H1 (cell line): ENCODE measurements at regions not wholly inside any gene's neighbourhood (a gene's known extent, or its start where the extent isn't known, plus 50 kb on each side); places are given as distances from the start of the nearest gene placed in this dataset.

Experiments
- CTCF ChIA-PET: fragments of 300-600 bp; sonication (Branson Sonifier 250); formaldehyde crosslinking; loops from one replicate; lab custom pipeline; 2021; ENCODE audit not compliant: partially characterized antibody; lab: Charles Lee
- POLR2A ChIA-PET: fragments of 300-600 bp; sonication (Branson Sonifier 250); formaldehyde crosslinking; loops from one replicate; lab custom pipeline; 2021; ENCODE audit warnings: inconsistent platforms; ENCODE audit not compliant: partially characterized antibody; lab: Charles Lee
- DNase-seq, 2 experiments: peaks; one replicate each; pipeline versions ENCODE4 v3.0.0 to v3.0.0-alpha.2; 2010 to 2022; ENCODE audit warnings: low spot score in 2 of 2, low read depth in 1 of 2, mixed read lengths in 1 of 2
- FAIRE-seq: peaks from 2 replicates; lab custom pipeline; 2011; peaks lifted over from hg19 to GRCh38; lab: Jason Lieb, UNC
- H2AFZ ChIP-seq: 2 replicates; pipeline ENCODE4 v1.8.1; 2012; ENCODE audit warnings: low read length, inconsistent platforms
- H2AK5ac ChIP-seq: 2 replicates; pipeline ENCODE4 v1.6.1; 2013; ENCODE audit warnings: low read depth, low read length
- H2BK120ac ChIP-seq: replicated peaks from 2 replicates; pipeline ENCODE3; 2013; ENCODE audit warnings: low read depth, low read length, inconsistent platforms
- H2BK12ac ChIP-seq: 2 replicates; pipeline ENCODE4 v1.6.1; 2013; ENCODE audit warnings: low read depth, low read length
- H2BK15ac ChIP-seq: 2 replicates; pipeline ENCODE4 v1.6.1; 2013; ENCODE audit warnings: low read length
- H2BK20ac ChIP-seq: 2 replicates; pipeline ENCODE4 v1.6.1; 2013; ENCODE audit warnings: low read length
- H2BK5ac ChIP-seq: 2 replicates; pipeline ENCODE4 v1.6.1; 2013; ENCODE audit warnings: low read depth, low read length
- H3K14ac ChIP-seq: 2 replicates; pipeline ENCODE4 v1.6.1; 2013; ENCODE audit warnings: inconsistent platforms; ENCODE audit not compliant: insufficient read length
- H3K18ac ChIP-seq: 2 replicates; pipeline ENCODE4 v1.6.1; 2013; ENCODE audit warnings: low read length; ENCODE audit errors: extremely low read depth
- H3K23ac ChIP-seq: 2 replicates; pipeline ENCODE4 v1.6.1; 2013; ENCODE audit warnings: inconsistent platforms; ENCODE audit not compliant: insufficient read length
- H3K23me2 ChIP-seq: 2 replicates; pipeline ENCODE4 v1.6.1; 2013; ENCODE audit warnings: low read depth, low read length
- H3K27ac ChIP-seq: 2 replicates; pipeline ENCODE4 v1.6.1; 2011; ENCODE audit warnings: low read depth, low read length, inconsistent platforms
- H3K27me3 ChIP-seq, 4 experiments: replicated peaks in 1 of 4; 1 replicate in 1 of 4; 2 replicates in 3 of 4; pipeline versions ENCODE4 v1.6.1 to v1.8.1; 2011 to 2013; ENCODE audit warnings: low read length in 3 of 4, mild to moderate bottlenecking in 3 of 4, inconsistent platforms in 2 of 4, mixed read lengths in 2 of 4, moderate library complexity in 1 of 4; ENCODE audit not compliant: control insufficient read depth in 3 of 4, insufficient read depth in 3 of 4; ENCODE audit errors: extremely low read depth in 1 of 4
- H3K36me3 ChIP-seq, 4 experiments: 2 replicates each; pipeline versions ENCODE4 v1.6.1 to v1.8.1; 2011 to 2013; ENCODE audit warnings: mild to moderate bottlenecking in 4 of 4, low read length in 3 of 4, moderate library complexity in 2 of 4, control low read depth in 1 of 4, inconsistent platforms in 1 of 4; ENCODE audit not compliant: insufficient read depth in 4 of 4, control insufficient read depth in 2 of 4
- H3K4ac ChIP-seq: replicated peaks from 2 replicates; pipeline ENCODE3; 2013; ENCODE audit warnings: low read length, low read depth, mixed read lengths, inconsistent platforms; ENCODE audit not compliant: insufficient read length
- H3K4me1 ChIP-seq, 4 experiments: replicated peaks in 1 of 4; 1 replicate in 1 of 4; 2 replicates in 3 of 4; pipeline versions ENCODE4 v1.6.1 to v1.8.1; 2011 to 2013; ENCODE audit warnings: low read length in 3 of 4, inconsistent platforms in 2 of 4, mixed read lengths in 1 of 4; ENCODE audit not compliant: insufficient read depth in 4 of 4, control insufficient read depth in 3 of 4
- H3K4me2 ChIP-seq, 2 experiments: 2 replicates each; pipeline versions ENCODE4 v1.6.1 to v1.8.1; 2011 to 2013; ENCODE audit warnings: low read depth in 2 of 2, low read length in 2 of 2, control low read depth in 1 of 2, inconsistent platforms in 1 of 2, mild to moderate bottlenecking in 1 of 2; ENCODE audit not compliant: insufficient read depth in 1 of 2
- H3K4me3 ChIP-seq, 4 experiments: fragments of 200-600, 300-600 bp in 1 of 4; sonication (generic), shearing (Covaris generic), sonication (Bioruptor Twin) in 1 of 4; 2 replicates each; pipeline versions ENCODE4 v1.5.1 to v1.8.1; 2011 to 2016; ENCODE audit warnings: low read length in 4 of 4, low read depth in 3 of 4, control low read depth in 2 of 4, inconsistent platforms in 2 of 4, mild to moderate bottlenecking in 2 of 4, mixed read lengths in 1 of 4, moderate library complexity in 1 of 4; ENCODE audit not compliant: insufficient read depth in 2 of 4; ENCODE audit errors: extremely low read depth in 1 of 4
- H3K56ac ChIP-seq: replicated peaks from 2 replicates; pipeline ENCODE3; 2013; ENCODE audit warnings: low read depth, mild to moderate bottlenecking, mixed read lengths, low read length, inconsistent platforms; ENCODE audit not compliant: insufficient read length
- H3K79me1 ChIP-seq: 2 replicates; pipeline ENCODE4 v1.6.1; 2013; ENCODE audit warnings: low read depth, low read length, control low read depth
- H3K79me2 ChIP-seq, 2 experiments: 2 replicates each; pipeline versions ENCODE4 v1.6.1 to v1.8.1; 2012 to 2013; ENCODE audit warnings: low read length in 2 of 2, mild to moderate bottlenecking in 2 of 2, inconsistent platforms in 1 of 2; ENCODE audit not compliant: insufficient read depth in 2 of 2, control insufficient read depth in 1 of 2
- H3K9ac ChIP-seq, 4 experiments: replicated peaks in 1 of 4; 1 replicate in 1 of 4; 2 replicates in 3 of 4; pipeline versions ENCODE4 v1.6.1 to v1.8.1; 2011 to 2013; ENCODE audit warnings: low read depth in 3 of 4, low read length in 3 of 4, control low read depth in 2 of 4, mild to moderate bottlenecking in 2 of 4, moderate library complexity in 2 of 4, inconsistent platforms in 1 of 4; ENCODE audit errors: extremely low read depth in 1 of 4
- H3K9me3 ChIP-seq, 2 experiments: 2 replicates each; pipeline versions ENCODE4 v1.6.1 to v1.8.1; 2012 to 2013; ENCODE audit warnings: mild to moderate bottlenecking in 2 of 2, moderate library complexity in 2 of 2, control low read depth in 1 of 2, inconsistent platforms in 1 of 2, low read depth in 1 of 2, low read length in 1 of 2, mixed read lengths in 1 of 2; ENCODE audit not compliant: insufficient read depth in 2 of 2
- H4K20me1 ChIP-seq, 2 experiments: replicated peaks in 1 of 2; 2 replicates each; pipeline versions ENCODE3 to v1.8.1; 2011 to 2013; ENCODE audit warnings: inconsistent platforms in 2 of 2, low read length in 2 of 2, mild to moderate bottlenecking in 1 of 2; ENCODE audit not compliant: insufficient read depth in 2 of 2, control insufficient read depth in 1 of 2
- H4K5ac ChIP-seq: 2 replicates; pipeline ENCODE4 v1.6.1; 2013; ENCODE audit warnings: low read length, low read depth, mixed read lengths, inconsistent platforms; ENCODE audit not compliant: insufficient read length
- H4K8ac ChIP-seq: 2 replicates; pipeline ENCODE4 v1.8.0; 2013; ENCODE audit warnings: mild to moderate bottlenecking, moderate library complexity, low read length, inconsistent platforms; ENCODE audit not compliant: insufficient read depth; ENCODE audit errors: extremely low read depth
- H4K91ac ChIP-seq: replicated peaks from 2 replicates; pipeline ENCODE3; 2013; ENCODE audit warnings: low read length, mixed read lengths, inconsistent platforms; ENCODE audit not compliant: insufficient read length
- HDAC6 ChIP-seq: IDR thresholded peaks from one replicate; pipeline ENCODE4 v1.7.1; 2012; ENCODE audit warnings: low read depth, mild to moderate bottlenecking, inconsistent platforms, low read length, moderate library complexity
- RAD21 ChIP-seq, 2 experiments: IDR thresholded peaks in 1 of 2; conservative IDR thresholded peaks in 1 of 2; 2 replicates each; pipeline ENCODE4 v1.6.1; 2011; ENCODE audit warnings: low read depth in 2 of 2, low read length in 2 of 2, improper control_type of control experiment in 1 of 2, inconsistent platforms in 1 of 2, mild to moderate bottlenecking in 1 of 2, moderate library complexity in 1 of 2
- SP4 ChIP-seq: IDR thresholded peaks from 2 replicates; pipeline ENCODE4 v1.6.1; 2012; ENCODE audit warnings: low read length, inconsistent platforms
- WGBS, 2 experiments: shearing (Covaris generic) in 1 of 2; methylation state at CpG; one replicate each; pipeline versions ENCODE4 v1.1.6 to v1.1.7; 2013 to 2015; ENCODE audit warnings: low lambda C conversion rate in 2 of 2, mixed read lengths in 2 of 2, inconsistent platforms in 1 of 2, low coverage in 1 of 2, missing lambda C conversion rate in 1 of 2; ENCODE audit not compliant: insufficient replicate concordance in 2 of 2, insufficient coverage in 1 of 2, insufficient read length in 1 of 2; ENCODE audit errors: extremely low coverage in 1 of 2, missing lambda C conversion rate in 1 of 2; 5-methylcytosine and 5-hydroxymethylcytosine counted together
- TF ChIP-seq, protein P1 (sequence below), 3 experiments: IDR thresholded peaks; 1 replicate in 2 of 3; 2 replicates in 1 of 3; pipeline versions ENCODE4 v1.5.1 to v1.6.1; 2011; ENCODE audit warnings: low read length in 3 of 3, mild to moderate bottlenecking in 3 of 3, inconsistent platforms in 2 of 3, low read depth in 1 of 3, moderate library complexity in 1 of 3; ENCODE audit not compliant: insufficient read depth in 1 of 3; ENCODE audit errors: control extremely low read depth in 1 of 3

DNA sequence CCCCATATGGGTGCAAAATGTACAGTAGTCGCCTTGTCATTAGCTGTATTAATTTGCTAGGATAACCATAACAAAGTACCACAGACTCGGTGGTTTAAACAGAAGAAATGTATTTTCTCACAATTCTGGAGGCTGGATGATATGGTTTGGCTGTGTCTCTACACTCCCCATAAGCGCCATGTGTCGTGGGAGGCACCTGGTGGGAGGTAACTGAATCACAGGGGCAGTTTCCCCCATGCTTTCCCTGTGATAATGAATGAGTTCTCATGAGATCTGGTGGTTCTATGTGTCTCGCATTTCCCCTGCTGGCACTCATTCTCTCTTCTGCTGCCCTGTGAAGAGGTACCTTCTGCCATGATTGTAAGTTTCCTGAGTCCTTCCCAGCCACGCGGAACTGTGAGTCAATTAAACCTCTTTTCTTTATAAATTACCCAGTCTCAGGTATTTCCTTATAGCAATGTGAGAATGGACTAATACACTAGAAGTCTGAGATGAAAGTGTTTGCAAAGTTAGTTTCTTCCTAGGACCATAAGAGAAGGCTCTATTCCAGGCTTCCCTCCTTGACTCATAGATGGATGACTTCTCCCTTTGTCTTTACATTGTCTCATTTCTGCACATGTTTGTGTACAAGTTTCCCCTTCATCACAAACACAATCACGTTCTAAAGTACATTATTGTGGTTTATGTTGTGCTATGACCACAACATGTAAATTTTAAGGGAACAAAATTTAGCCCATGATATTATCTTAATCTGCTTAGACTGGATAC is 1442.6 kb downstream of the SUCLG1 start:
- no peaks in the 10 kb centered on the region for H3K27me3 ChIP-seq
- no peak for TF ChIP-seq HDAC6
- TF ChIP-seq, protein P1, sequence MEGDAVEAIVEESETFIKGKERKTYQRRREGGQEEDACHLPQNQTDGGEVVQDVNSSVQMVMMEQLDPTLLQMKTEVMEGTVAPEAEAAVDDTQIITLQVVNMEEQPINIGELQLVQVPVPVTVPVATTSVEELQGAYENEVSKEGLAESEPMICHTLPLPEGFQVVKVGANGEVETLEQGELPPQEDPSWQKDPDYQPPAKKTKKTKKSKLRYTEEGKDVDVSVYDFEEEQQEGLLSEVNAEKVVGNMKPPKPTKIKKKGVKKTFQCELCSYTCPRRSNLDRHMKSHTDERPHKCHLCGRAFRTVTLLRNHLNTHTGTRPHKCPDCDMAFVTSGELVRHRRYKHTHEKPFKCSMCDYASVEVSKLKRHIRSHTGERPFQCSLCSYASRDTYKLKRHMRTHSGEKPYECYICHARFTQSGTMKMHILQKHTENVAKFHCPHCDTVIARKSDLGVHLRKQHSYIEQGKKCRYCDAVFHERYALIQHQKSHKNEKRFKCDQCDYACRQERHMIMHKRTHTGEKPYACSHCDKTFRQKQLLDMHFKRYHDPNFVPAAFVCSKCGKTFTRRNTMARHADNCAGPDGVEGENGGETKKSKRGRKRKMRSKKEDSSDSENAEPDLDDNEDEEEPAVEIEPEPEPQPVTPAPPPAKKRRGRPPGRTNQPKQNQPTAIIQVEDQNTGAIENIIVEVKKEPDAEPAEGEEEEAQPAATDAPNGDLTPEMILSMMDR (IDR thresholded peaks at IDR 0.05; ENCODE audit: control extremely low read depth in 1 of 3, insufficient read depth in 1 of 3, low read depth in 1 of 3, low read length in 3 of 3): peak; percentile 22 to 45 (median 45); a peak in 3 of 4 replicates
- TF ChIP-seq RAD21 (IDR thresholded peaks at IDR 0.05 in 1 of 2, conservative IDR thresholded peaks at IDR 0.05 in 1 of 2; ENCODE audit: low read depth in 2 of 2, low read length in 2 of 2): peak; percentile 65 to 72
- no peak for TF ChIP-seq SP4
- CTCF ChIA-PET: no interaction called here

More for the DNA sequence above, 1442.6 kb downstream of the SUCLG1 start:
- H3K56ac ChIP-seq: no peak overlapping the region
- no peaks in the 10 kb centered on the region for H3K23me2 ChIP-seq
- peak in 1 of 2 experiments; percentile 1 for DNase-seq
- H3K4me1 ChIP-seq: no peaks in the 10 kb centered on the region
- no peak overlapping the region for H3K9ac ChIP-seq
- no peak overlapping the region for H4K91ac ChIP-seq
- H2BK120ac ChIP-seq: no peak overlapping the region
- H3K4ac ChIP-seq: no peak overlapping the region
- H3K23ac ChIP-seq: no peak overlapping the region
- no peaks in the 10 kb centered on the region for H4K20me1 ChIP-seq
- H3K79me1 ChIP-seq: no peaks in the 10 kb centered on the region
- POLR2A ChIA-PET: no interaction called here
- no peaks in the 10 kb centered on the region for H3K9me3 ChIP-seq
- H2BK5ac ChIP-seq: no peak overlapping the region
- H2BK15ac ChIP-seq: no peak overlapping the region
- no peak overlapping the region for H3K14ac ChIP-seq
- FAIRE-seq: no peak
- H3K4me2 ChIP-seq: no peak overlapping the region
- 90% methylated on average over 8 of the region's 8 CpGs; no CpG with 5 or more reads in 1 of the 2 experiments for WGBS, 2 experiments
- no peaks in the 10 kb centered on the region for H3K36me3 ChIP-seq
- H2AFZ ChIP-seq: no peak overlapping the region
- H3K27ac ChIP-seq: no peak overlapping the region
- no peak overlapping the region for H2BK20ac ChIP-seq
- H4K8ac ChIP-seq: no peak overlapping the region
- H3K4me3 ChIP-seq: no peak overlapping the region
- no peak overlapping the region for H2AK5ac ChIP-seq
- H4K5ac ChIP-seq: no peak overlapping the region
- no peak overlapping the region for H3K18ac ChIP-seq
- no peak overlapping the region for H2BK12ac ChIP-seq
- H3K79me2 ChIP-seq: no peaks in the 10 kb centered on the region
